ENCODE measurements at regions not wholly inside any gene's neighbourhood (a gene's known extent, or its start where the extent isn't known, plus 50 kb on each side); places are given as distances from the start of the nearest gene placed in this dataset.

GRCh38 chr10:20949967-20950366 lies 52.9 kb upstream of the NEBL start:
- TF ChIP-seq CTCF (IDR thresholded peaks at IDR 0.05) (no peak), ZFX (IDR thresholded peaks at IDR 0.05; ENCODE audit: borderline replicate concordance) (no peak)
